Ishikawa (cell line): ENCODE measurements at regions not wholly inside any gene's neighbourhood (a gene's known extent, or its start where the extent isn't known, plus 50 kb on each side); places are given as distances from the start of the nearest gene placed in this dataset.

Experiments
- CEBPB ChIP-seq: IDR thresholded peaks from 2 replicates; pipeline ENCODE4 v1.6.1; 2012
- CREB1 ChIP-seq: IDR thresholded peaks from 2 replicates; pipeline ENCODE4 v1.6.1; 2012; ENCODE audit warnings: low read depth
- EGR1 ChIP-seq: IDR thresholded peaks from 2 replicates; pipeline ENCODE4 v1.6.1; 2012
- EP300 ChIP-seq: IDR thresholded peaks from 2 replicates; pipeline ENCODE4 v1.6.1; 2012; ENCODE audit warnings: borderline replicate concordance
- FOXM1 ChIP-seq: IDR thresholded peaks from 2 replicates; pipeline ENCODE4 v1.6.1; 2012; ENCODE audit warnings: low read depth, borderline replicate concordance
- NFIC ChIP-seq: IDR thresholded peaks from 2 replicates; pipeline ENCODE4 v1.6.1; 2012
- RAD21 ChIP-seq: IDR thresholded peaks from 2 replicates; pipeline ENCODE4 v1.6.1; 2012; ENCODE audit warnings: low read depth
- TAF1 ChIP-seq: IDR thresholded peaks from 2 replicates; pipeline ENCODE4 v1.6.1; 2012; ENCODE audit warnings: low read depth, mild to moderate bottlenecking
- TCF12 ChIP-seq: IDR thresholded peaks from 2 replicates; pipeline ENCODE4 v1.6.1; 2012; ENCODE audit warnings: low read depth
- TEAD4 ChIP-seq: IDR thresholded peaks from 2 replicates; pipeline ENCODE4 v1.6.1; 2012
- YY1 ChIP-seq: IDR thresholded peaks from 2 replicates; pipeline ENCODE4 v1.6.1; 2012; ENCODE audit warnings: low read depth
- ZBTB7A ChIP-seq: IDR thresholded peaks from 2 replicates; pipeline ENCODE4 v1.6.1; 2012; ENCODE audit warnings: low read depth
- TF ChIP-seq, protein P1 (sequence below): IDR thresholded peaks from 2 replicates; pipeline ENCODE4 v1.6.1; 2012; ENCODE audit warnings: low read depth, mild to moderate bottlenecking
- TF ChIP-seq, protein P2 (sequence below): IDR thresholded peaks from 2 replicates; pipeline ENCODE4 v1.6.1; 2012
- TF ChIP-seq, protein P3 (sequence below): IDR thresholded peaks from 2 replicates; pipeline ENCODE4 v1.6.1; 2012

DNA sequence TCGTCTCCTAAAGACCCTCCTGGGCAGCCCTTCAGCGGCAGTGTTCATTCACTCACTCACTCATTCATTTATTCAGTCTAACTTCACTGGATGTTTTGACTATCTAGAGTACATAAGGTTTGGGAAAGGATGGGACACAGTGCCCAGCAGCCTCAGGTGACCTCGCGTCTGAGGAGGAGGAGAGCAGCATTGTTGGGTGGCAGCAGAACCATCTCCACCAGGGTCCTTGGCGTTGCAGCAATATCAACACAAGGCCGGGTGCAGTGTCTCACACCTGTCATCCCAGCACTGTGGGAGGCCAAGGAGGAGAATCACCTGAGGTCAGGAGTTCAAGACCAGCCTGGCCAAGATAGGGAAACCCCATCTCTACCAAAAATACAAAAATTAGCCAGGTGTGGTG lies 408.0 kb downstream of the BRD1 start:
- TF ChIP-seq EP300: no peak
- no peak for TF ChIP-seq EGR1
- TF ChIP-seq RAD21: no peak
- no peak for TF ChIP-seq NFIC
- no peak for TF ChIP-seq CREB1
- no peak for TF ChIP-seq TAF1
- no peak for TF ChIP-seq CEBPB
- no peak for TF ChIP-seq YY1
- TF ChIP-seq ZBTB7A: no peak
- TF ChIP-seq, protein P1, sequence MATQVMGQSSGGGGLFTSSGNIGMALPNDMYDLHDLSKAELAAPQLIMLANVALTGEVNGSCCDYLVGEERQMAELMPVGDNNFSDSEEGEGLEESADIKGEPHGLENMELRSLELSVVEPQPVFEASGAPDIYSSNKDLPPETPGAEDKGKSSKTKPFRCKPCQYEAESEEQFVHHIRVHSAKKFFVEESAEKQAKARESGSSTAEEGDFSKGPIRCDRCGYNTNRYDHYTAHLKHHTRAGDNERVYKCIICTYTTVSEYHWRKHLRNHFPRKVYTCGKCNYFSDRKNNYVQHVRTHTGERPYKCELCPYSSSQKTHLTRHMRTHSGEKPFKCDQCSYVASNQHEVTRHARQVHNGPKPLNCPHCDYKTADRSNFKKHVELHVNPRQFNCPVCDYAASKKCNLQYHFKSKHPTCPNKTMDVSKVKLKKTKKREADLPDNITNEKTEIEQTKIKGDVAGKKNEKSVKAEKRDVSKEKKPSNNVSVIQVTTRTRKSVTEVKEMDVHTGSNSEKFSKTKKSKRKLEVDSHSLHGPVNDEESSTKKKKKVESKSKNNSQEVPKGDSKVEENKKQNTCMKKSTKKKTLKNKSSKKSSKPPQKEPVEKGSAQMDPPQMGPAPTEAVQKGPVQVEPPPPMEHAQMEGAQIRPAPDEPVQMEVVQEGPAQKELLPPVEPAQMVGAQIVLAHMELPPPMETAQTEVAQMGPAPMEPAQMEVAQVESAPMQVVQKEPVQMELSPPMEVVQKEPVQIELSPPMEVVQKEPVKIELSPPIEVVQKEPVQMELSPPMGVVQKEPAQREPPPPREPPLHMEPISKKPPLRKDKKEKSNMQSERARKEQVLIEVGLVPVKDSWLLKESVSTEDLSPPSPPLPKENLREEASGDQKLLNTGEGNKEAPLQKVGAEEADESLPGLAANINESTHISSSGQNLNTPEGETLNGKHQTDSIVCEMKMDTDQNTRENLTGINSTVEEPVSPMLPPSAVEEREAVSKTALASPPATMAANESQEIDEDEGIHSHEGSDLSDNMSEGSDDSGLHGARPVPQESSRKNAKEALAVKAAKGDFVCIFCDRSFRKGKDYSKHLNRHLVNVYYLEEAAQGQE: no peak
- TF ChIP-seq FOXM1: no peak
- TF ChIP-seq, protein P2, sequence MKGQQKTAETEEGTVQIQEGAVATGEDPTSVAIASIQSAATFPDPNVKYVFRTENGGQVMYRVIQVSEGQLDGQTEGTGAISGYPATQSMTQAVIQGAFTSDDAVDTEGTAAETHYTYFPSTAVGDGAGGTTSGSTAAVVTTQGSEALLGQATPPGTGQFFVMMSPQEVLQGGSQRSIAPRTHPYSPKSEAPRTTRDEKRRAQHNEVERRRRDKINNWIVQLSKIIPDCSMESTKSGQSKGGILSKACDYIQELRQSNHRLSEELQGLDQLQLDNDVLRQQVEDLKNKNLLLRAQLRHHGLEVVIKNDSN: no peak
- no peak for TF ChIP-seq TCF12
- TF ChIP-seq, protein P3, sequence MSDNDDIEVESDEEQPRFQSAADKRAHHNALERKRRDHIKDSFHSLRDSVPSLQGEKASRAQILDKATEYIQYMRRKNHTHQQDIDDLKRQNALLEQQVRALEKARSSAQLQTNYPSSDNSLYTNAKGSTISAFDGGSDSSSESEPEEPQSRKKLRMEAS: no peak
- TF ChIP-seq TEAD4: no peak

DNA sequence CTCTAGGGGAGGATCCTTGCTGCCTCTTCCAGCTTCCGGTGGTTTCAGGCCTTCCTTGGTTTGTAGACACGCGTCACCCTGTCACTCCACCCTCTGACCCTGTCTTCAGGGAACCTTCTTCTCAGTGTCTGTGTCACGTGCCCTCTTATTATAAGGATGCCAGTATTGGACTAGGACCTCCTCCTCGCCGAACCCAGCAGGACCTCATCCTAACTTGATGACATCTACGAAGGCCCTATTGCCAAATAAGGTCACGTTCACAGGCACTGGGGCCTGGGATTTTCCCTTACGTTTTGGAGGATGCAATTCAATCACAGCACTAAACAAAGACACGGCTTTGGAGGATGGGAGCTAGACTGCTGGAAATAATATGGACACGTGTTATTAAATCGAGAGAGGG lies 408.7 kb downstream of the BRD1 start:
- TF ChIP-seq CREB1 (no peak), FOXM1 (no peak), RAD21 (no peak), TCF12 (no peak), ZBTB7A (no peak), YY1 (no peak), NFIC (no peak), EGR1 (no peak), TAF1 (no peak), CEBPB (no peak), EP300 (no peak), TEAD4 (no peak)
- TF ChIP-seq, protein P2: no peak
- TF ChIP-seq, protein P3: no peak
- TF ChIP-seq, protein P1: no peak

DNA sequence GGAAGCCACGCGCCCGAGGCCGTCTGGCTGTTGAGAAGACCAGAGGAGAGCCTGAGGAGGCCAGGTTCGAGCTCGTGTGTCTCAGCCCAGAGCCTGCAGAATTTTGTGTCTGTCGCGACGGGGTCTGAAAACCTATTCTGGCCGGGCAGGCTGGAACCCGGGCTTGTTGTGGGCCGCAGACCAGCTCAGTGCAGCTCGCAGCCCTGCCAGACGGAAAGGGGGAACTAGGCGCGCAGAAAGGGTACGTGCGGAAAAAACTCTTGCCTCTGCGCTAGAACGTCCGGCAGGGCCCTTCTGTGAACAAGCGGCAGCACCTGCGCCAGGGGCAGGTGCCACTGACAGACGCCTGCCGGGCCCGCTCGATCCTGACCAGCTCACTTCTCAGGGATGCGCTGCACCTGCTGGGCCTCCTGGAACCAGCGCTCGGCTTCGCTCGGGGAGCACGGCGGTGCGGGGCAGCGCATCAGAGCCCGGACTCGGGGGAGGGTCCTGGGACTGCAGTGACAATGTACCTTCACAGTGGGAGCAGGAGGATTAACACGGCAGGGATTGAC lies 409.3 kb downstream of the BRD1 start:
- TF ChIP-seq NFIC: no peak
- TF ChIP-seq RAD21: no peak
- no peak for TF ChIP-seq CEBPB
- TF ChIP-seq FOXM1: no peak
- TF ChIP-seq TEAD4: no peak
- no peak for TF ChIP-seq EGR1
- TF ChIP-seq, protein P2: no peak
- no peak for TF ChIP-seq ZBTB7A
- no peak for TF ChIP-seq TCF12
- TF ChIP-seq, protein P3: no peak
- no peak for TF ChIP-seq EP300
- no peak for TF ChIP-seq YY1

DNA sequence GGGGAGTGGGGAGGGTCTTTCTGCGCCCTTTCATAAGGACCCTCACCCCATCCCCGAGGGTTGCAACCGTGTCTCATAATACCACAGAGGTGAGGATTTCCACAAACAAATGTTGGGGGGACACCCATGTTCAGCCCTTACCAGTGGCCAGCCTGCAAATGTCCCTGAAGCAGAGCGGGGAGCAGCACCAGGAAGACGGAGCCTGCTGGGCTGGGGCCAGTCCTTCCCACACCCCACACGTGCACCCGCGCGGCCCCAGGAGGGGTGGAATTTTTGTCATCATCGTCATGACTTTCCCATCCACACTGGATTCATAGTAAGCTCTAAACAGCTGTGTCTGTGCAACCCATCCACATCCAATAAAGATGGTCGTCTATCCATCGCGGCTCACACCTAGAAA lies 409.8 kb downstream of the BRD1 start:
- TF ChIP-seq ZBTB7A (no peak), TEAD4 (no peak), EGR1 (no peak), RAD21 (no peak)
- TF ChIP-seq, protein P2: no peak

DNA sequence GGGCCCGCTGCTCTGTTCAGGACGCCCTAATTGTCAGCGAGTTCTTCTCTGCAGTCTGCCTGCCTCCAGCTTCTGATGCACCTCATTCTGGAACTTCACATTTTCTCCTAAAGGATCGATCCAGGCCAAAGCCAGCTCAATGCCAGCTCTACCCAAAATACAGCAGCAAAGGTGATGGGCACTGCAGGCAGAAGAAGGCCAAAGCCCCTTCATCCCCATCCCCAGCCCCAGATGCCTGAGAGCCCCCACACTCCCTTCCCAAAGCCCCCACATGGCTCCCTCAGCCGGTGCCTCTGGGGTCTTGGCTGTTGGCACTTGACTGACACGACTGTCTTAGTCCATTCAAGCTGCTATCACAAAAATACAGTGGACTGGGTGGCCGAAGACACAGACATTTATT lies 410.3 kb downstream of the BRD1 start:
- TF ChIP-seq, protein P2: no peak
- TF ChIP-seq YY1 (no peak), TAF1 (no peak), EP300 (no peak), CEBPB (no peak), ZBTB7A (no peak), NFIC (no peak), RAD21 (no peak), TCF12 (no peak), TEAD4 (no peak), CREB1 (no peak), FOXM1 (no peak), EGR1 (no peak)
- TF ChIP-seq, protein P1: no peak
- TF ChIP-seq, protein P3: no peak
